Heart left ventricle (tissue), 13 donors: ENCODE measurements at regions not wholly inside any gene's neighbourhood (a gene's known extent, or its start where the extent isn't known, plus 50 kb on each side); places are given as distances from the start of the nearest gene placed in this dataset.

Experiments
- CTCF ChIP-seq, 12 donors: fragments of 200-600 bp; sonication (generic) in 4 of 12; IDR thresholded peaks; one replicate each; pipeline versions ENCODE4 v1.5.0 to v1.8.0; 2018 to 2022; ENCODE audit warnings: antibody characterized with exemption in 12 of 12, mild to moderate bottlenecking in 5 of 12
- POLR2A ChIP-seq, 2 donors: fragments of 450-650 bp; IDR thresholded peaks; one replicate each; pipeline ENCODE4 v1.6.1; 2017; ENCODE audit warnings: antibody characterized with exemption in 2 of 2, mild to moderate bottlenecking in 2 of 2, moderate library complexity in 2 of 2
- donor health status: ischemic (EF 13 %, LVEDD 7.1; RV severe dilation, severe dysfunction).
- donor health status: DM: no; HTN: yes; CAD: no.
- donor health status: DM: no; HTN: no; CAD: no.
- donor health status: ischemic (EF 25% LVEDD 6.9; RV normal size, moderate dysfunction).
- donor health status: ischemic (EF 25% LVEDD 5.7; RV mildly dilated, moderate dysfunction).
- donor health status: ischemic (EF 35%, LVEDD 5.7; RV mildly dilated, moderate dysfunction).
- donor health status: nonischemic (EF 11% LVEDD 7.7; RV severe dilation, severe dysfunction).
- donor health status: DM: yes; HTN: yes; CAD: no.
- donor health status: PGD.
- donor health status: ischemic (EF 29% LVEDD 5.4; RV normal size, mild dysfunction).
- donor health status: nonischemic (EF 23%, LVEDD 6.1; RV moderate dilation, normal function).

GRCh38 chr2:3954261-3954660 is 250.9 kb downstream of the DCDC2C start:
- no peak for TF ChIP-seq CTCF (IDR thresholded peaks at IDR 0.05)
- no peak for TF ChIP-seq POLR2A (IDR thresholded peaks at IDR 0.05)
